Parathyroid adenoma (tissue), 2 donors: ENCODE measurements at regions not wholly inside any gene's neighbourhood (a gene's known extent, or its start where the extent isn't known, plus 50 kb on each side); places are given as distances from the start of the nearest gene placed in this dataset.

Source experiments
- H2AFZ ChIP-seq: fragments of 300-600 bp; sonication (generic); one replicate; pipeline ENCODE4 v1.7.0; 2017; ENCODE audit warnings: antibody characterized with exemption, mild to moderate bottlenecking
- H3K27ac ChIP-seq: fragments of 300-600 bp; sonication (generic); one replicate; pipeline ENCODE4 v1.7.0; 2017
- H3K27me3 ChIP-seq: fragments of 300-600 bp; sonication (generic); one replicate; pipeline ENCODE4 v1.7.0; 2017; ENCODE audit warnings: low read length; ENCODE audit not compliant: control insufficient read depth, insufficient read depth
- H3K36me3 ChIP-seq: fragments of 300-600 bp; sonication (generic); one replicate; pipeline ENCODE4 v1.7.0; 2017; ENCODE audit warnings: low read length; ENCODE audit not compliant: control insufficient read depth, insufficient read depth
- H3K4me1 ChIP-seq: fragments of 300-600 bp; sonication (generic); one replicate; pipeline ENCODE4 v1.7.0; 2017; ENCODE audit warnings: control low read depth
- H3K4me2 ChIP-seq: fragments of 300-600 bp; sonication (generic); one replicate; pipeline ENCODE4 v1.7.0; 2017; ENCODE audit warnings: low read length
- H3K4me3 ChIP-seq: fragments of 300-600 bp; sonication (generic); one replicate; pipeline ENCODE4 v1.7.0; 2017; ENCODE audit warnings: low read depth, low read length
- H3K79me2 ChIP-seq: fragments of 300-600 bp; sonication (generic); one replicate; pipeline ENCODE4 v1.7.0; 2017; ENCODE audit warnings: control low read depth
- H3K9ac ChIP-seq: fragments of 300-600 bp; sonication (generic); one replicate; pipeline ENCODE4 v1.7.0; 2017; ENCODE audit warnings: mild to moderate bottlenecking
- H3K9me3 ChIP-seq: fragments of 300-600 bp; sonication (generic); one replicate; pipeline ENCODE4 v1.7.0; 2017; ENCODE audit warnings: low read length; ENCODE audit not compliant: control insufficient read depth
- CTCF ChIP-seq: fragments of 300-600 bp; sonication (generic); IDR thresholded peaks from one replicate; pipeline ENCODE4 v1.7.0; 2017; ENCODE audit warnings: antibody characterized with exemption, mild to moderate bottlenecking
- donor health status: primary hyperparathyroidism.

- no peak overlapping the region for H3K4me3 ChIP-seq
- no peak overlapping the region for H2AFZ ChIP-seq
- no peaks in the 10 kb centered on the region for H3K36me3 ChIP-seq
- H3K27ac ChIP-seq: no peak overlapping the region
- H3K79me2 ChIP-seq: no peaks in the 10 kb centered on the region
- H3K9me3 ChIP-seq: no peaks in the 10 kb centered on the region
- no peaks in the 10 kb centered on the region for H3K4me1 ChIP-seq
- no peaks in the 10 kb centered on the region for H3K27me3 ChIP-seq
- no peak for TF ChIP-seq CTCF
- no peak overlapping the region for H3K9ac ChIP-seq
- no peak overlapping the region for H3K4me2 ChIP-seq
Measured at GRCh38 chr7:52325237-52325636, 710.2 kb upstream of the POM121L12 start.

- Histone ChIP-seq H3K27ac (no peak overlapping the region), H3K4me2 (no peak overlapping the region), H3K27me3 (no peaks in the 10 kb centered on the region), H3K79me2 (no peaks in the 10 kb centered on the region), H2AFZ (no peak overlapping the region), H3K9me3 (no peaks in the 10 kb centered on the region), H3K36me3 (no peaks in the 10 kb centered on the region), H3K9ac (no peak overlapping the region), H3K4me3 (no peak overlapping the region), H3K4me1 (no peaks in the 10 kb centered on the region)
- TF ChIP-seq CTCF: no peak
Measured at GRCh38 chr7:52323202-52323746, 712.2 kb upstream of the POM121L12 start.

GRCh38 chr7:52320610-52321009, 714.8 kb upstream of the POM121L12 start:
- Histone ChIP-seq H3K27ac (no peak overlapping the region), H3K4me2 (no peak overlapping the region), H3K9me3 (no peaks in the 10 kb centered on the region), H3K4me1 (no peaks in the 10 kb centered on the region), H3K4me3 (no peak overlapping the region), H3K27me3 (no peaks in the 10 kb centered on the region), H3K9ac (no peak overlapping the region), H2AFZ (no peak overlapping the region), H3K36me3 (no peaks in the 10 kb centered on the region), H3K79me2 (no peaks in the 10 kb centered on the region)
- no peak for TF ChIP-seq CTCF

GRCh38 chr7:52317921-52318320, 717.5 kb upstream of the POM121L12 start:
- Histone ChIP-seq H3K27me3 (no peaks in the 10 kb centered on the region), H3K4me1 (no peaks in the 10 kb centered on the region), H3K36me3 (no peaks in the 10 kb centered on the region), H3K9ac (no peak overlapping the region), H3K27ac (no peak overlapping the region), H3K9me3 (no peaks in the 10 kb centered on the region), H3K4me3 (no peak overlapping the region), H3K4me2 (no peak overlapping the region), H3K79me2 (no peaks in the 10 kb centered on the region), H2AFZ (no peak overlapping the region)
- TF ChIP-seq CTCF: no peak

GRCh38 chr7:52311886-52312285, 723.5 kb upstream of the POM121L12 start:
- H3K9me3 ChIP-seq: no peaks in the 10 kb centered on the region
- no peaks in the 10 kb centered on the region for H3K36me3 ChIP-seq
- no peaks in the 10 kb centered on the region for H3K27me3 ChIP-seq
- H2AFZ ChIP-seq: no peak overlapping the region
- H3K4me3 ChIP-seq: no peak overlapping the region
- H3K79me2 ChIP-seq: no peaks in the 10 kb centered on the region
- no peak overlapping the region for H3K4me2 ChIP-seq
- TF ChIP-seq CTCF: no peak
- H3K9ac ChIP-seq: no peak overlapping the region
- H3K27ac ChIP-seq: no peak overlapping the region
- no peaks in the 10 kb centered on the region for H3K4me1 ChIP-seq
